ENCODE measurements at regions not wholly inside any gene's neighbourhood (a gene's known extent, or its start where the extent isn't known, plus 50 kb on each side); places are given as distances from the start of the nearest gene placed in this dataset.

GRCh38 chr17:62913991-62914570 is 52.0 kb upstream of the TANC2 start:
- no peak for DNase-seq (ENCODE audit: low spot score)
- ATAC-seq, result no peak
- intact Hi-C loops (cut with DNase I), result no loop called here

DNA sequence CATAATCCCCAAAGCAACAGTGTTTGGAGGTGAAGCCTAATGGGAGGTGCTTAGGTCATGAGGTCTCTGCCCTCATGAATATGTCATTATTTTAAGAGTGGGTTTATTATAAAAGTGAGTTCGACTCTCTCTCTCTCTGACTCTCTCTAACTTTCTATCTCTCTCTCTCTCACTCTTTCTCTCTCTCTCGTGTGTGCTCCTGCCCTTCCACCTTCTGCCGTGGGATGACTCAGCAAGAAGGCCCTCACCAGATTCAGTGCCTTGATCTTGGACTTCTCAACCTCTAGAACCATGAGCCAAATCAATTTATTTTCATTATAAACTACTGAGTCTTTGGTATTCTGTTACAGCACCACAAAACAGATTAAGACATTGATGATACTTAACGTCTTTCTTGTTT is 53.7 kb upstream of the TANC2 start:
- ATAC-seq (no peak), DNase-seq (ENCODE audit: low spot score) (no peak)
- intact Hi-C loops (cut with DNase I), result no loop called here

- intact Hi-C loops (cut with DNase I), result no loop called here
- ATAC-seq (no peak), DNase-seq (ENCODE audit: low spot score) (no peak)
Measured at GRCh38 chr17:62911114-62911513, 54.9 kb upstream of the TANC2 start.

- intact Hi-C loops (cut with DNase I), result no loop called here
- ATAC-seq, result no peak
Measured at GRCh38 chr17:62910277-62910676, 55.8 kb upstream of the TANC2 start.

DNA sequence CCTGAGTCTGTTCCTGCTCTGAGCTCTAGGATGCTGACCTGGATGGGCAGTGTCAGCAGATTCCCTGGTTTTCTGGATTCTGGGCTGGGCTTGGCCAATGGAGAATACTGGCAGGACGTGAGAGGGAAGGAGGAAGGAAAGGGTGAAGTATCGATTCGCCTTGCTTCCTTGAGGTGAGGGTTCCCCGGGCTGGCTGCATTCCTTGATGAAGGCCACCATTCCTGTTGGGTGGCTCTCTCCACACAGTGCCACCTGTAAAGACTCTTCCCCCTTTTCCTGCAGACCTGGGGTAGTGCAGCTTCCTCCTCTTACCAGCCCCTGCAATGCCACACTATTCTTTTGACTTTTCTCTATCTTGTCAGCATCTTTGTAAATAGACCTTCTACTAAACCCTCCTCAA is 58.1 kb upstream of the TANC2 start:
- no peak for DNase-seq (ENCODE audit: low spot score)
- no peak for ATAC-seq
- intact Hi-C loops (cut with DNase I), result no loop called here

More at GRCh38 chr17:62910277-62910676, 55.8 kb upstream of the TANC2 start:
- DNase-seq (ENCODE audit: low spot score), result no peak

- intact Hi-C loops (cut with DNase I), result no loop called here
- no peak for DNase-seq (ENCODE audit: low spot score)
- no peak for ATAC-seq
Measured at GRCh38 chr17:62906881-62907280, 59.2 kb upstream of the TANC2 start.

DNA sequence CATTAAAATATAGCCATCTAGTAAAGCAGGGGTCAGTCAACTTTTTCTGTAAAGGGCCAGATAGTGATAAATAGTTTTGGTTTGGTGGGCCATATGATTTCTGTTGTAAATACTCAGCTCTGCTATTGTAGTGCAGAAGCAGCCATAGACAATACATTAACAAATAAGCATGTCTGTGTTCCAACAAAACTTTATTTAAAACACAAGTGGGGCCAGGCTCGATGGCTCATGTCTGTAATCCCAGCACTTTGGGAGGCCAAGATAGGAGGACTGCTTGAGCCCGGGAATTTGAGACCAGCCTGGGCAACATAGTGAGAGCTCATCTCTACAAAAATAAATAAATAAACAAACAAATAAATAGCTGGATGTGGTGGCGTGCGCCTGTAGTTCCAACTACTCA is 60.8 kb upstream of the TANC2 start:
- DNase-seq (ENCODE audit: low spot score) (no peak), ATAC-seq (no peak)
- intact Hi-C loops (cut with DNase I), result no loop called here

GRCh38 chr17:62902531-62903220 is 63.4 kb upstream of the TANC2 start:
- DNase-seq (ENCODE audit: low spot score) (no peak), ATAC-seq (no peak)

GRCh38 chr17:62901544-62901943 is 64.5 kb upstream of the TANC2 start:
- intact Hi-C loops (cut with DNase I), result no loop called here

More at GRCh38 chr17:62902531-62903220, 63.4 kb upstream of the TANC2 start:
- intact Hi-C loops (cut with DNase I), result no loop called here

GRCh38 chr17:62900096-62900495 is 65.9 kb upstream of the TANC2 start:
- no peak for ATAC-seq
- intact Hi-C loops (cut with DNase I), result no loop called here
- no peak for DNase-seq (ENCODE audit: low spot score)

More at GRCh38 chr17:62901544-62901943, 64.5 kb upstream of the TANC2 start:
- no peak for ATAC-seq
- DNase-seq (ENCODE audit: low spot score), result no peak

DNA sequence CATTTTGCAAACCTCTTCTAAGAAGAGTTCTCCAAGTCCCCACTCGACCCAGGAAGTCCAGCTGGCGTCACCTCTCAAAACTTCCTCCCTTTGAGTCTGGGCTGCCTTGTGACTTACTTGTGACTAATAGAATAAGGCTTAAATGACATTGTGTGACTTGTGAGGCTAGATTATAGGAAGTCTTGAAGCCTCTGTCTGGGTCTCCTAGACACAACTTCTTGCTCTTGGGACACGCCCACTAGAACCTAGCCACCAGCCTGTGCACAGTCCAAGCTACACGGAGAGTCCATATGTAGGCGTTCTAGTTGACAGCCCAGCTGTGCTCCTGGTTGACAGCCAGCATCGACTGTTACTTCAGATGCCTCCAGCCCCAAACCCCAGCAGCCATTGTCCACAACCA is 66.7 kb upstream of the TANC2 start:
- intact Hi-C loops (cut with DNase I), result no loop called here
- no peak for DNase-seq (ENCODE audit: low spot score)
- ATAC-seq, result peak; percentile 46

DNA sequence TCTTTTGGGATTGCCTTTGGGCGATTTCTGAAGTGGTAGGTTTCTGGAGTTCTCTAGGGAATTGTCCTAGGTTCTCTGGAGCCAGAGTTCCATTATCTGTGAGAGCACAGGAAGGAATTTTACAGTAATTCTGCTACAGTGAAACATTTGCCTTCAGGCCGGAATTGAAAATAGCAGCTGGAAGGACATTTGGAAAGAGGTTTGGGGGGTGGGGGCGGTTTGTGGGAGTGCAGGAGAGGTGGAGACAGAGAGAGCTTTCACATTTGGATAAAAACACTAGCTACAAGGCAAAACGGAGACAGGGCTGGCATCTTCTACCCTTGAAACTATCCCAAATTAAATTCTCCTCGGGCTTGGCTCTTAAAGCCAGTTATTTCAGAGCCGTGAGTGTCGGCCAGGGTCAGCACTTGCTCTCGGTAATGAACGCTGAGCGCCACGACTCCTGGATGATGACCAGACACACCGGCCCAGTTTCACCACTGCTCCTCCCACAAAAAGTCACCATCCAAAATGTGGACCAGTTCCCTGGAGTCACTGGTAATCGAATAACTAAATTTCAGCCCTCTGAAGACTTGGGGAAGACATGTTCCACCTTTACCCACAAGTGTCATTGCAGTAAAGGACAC is 67.7 kb upstream of the TANC2 start:
- intact Hi-C loops (cut with DNase I), result no loop called here
- DNase-seq (ENCODE audit: low spot score) (no peak), ATAC-seq (peak; percentile 17)

DNA sequence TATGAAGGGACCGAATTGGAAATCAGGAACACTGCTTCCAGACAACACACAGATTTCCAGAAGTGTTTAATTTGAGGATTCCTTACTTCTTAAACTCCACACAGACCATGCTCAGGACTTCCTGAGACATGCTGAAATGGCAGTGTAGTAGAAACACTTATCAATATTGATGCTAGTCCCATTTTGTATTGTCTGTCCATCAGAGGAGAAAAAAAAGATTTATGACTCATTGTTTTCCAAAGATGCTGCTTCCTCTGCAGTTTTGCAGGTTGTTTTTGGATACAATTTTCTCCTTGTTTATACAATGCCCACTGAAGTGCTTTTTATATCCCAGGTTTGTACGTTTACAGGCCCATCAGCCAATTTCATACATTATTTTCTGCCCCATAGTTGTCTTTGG is 68.3 kb upstream of the TANC2 start:
- intact Hi-C loops (cut with DNase I), result no loop called here
- DNase-seq (ENCODE audit: low spot score) (no peak), ATAC-seq (no peak)

GRCh38 chr17:62895320-62896301 is 70.4 kb upstream of the TANC2 start:
- DNase-seq (ENCODE audit: low spot score), result no peak
- intact Hi-C loops (cut with DNase I), result no loop called here
- ATAC-seq, result peak; percentile 64

GRCh38 chr17:62892870-62893338 is 73.1 kb upstream of the TANC2 start:
- DNase-seq (ENCODE audit: low spot score) (no peak), ATAC-seq (peak; percentile 86)
- intact Hi-C loops (cut with DNase I), result no loop called here

DNA sequence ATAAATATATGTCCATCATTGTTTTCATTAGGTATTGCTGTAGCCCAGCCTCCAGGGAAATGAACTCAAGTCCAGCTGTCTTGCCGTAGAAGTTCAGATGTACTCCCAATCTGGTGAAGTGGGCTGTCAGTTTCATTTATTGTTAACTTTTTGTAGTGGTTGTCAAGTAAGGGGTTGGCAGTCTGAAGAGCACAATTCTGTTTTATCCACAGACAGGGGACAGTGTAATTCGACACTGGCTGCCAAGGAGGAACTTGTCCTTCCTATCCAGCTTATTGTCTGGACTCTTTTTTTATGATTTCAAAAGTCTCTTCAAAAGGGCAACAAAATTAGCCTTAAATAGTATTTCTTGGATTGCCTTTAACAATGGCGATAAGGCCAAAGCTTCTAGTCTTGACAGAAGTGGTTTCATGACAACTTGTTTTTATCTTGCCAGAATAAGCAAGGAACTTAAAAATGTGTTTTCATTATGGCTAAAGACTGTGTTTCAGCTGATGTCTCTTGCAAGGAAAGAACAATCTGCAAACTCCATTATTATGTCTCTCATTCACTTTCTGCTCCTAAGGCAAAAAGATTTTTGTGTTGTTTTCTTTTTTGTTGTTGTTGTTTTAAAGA is 73.9 kb upstream of the TANC2 start:
- intact Hi-C loops (cut with DNase I), result no loop called here
- no peak for ATAC-seq
- DNase-seq (ENCODE audit: low spot score), result no peak

GRCh38 chr17:62891659-62892058 is 74.4 kb upstream of the TANC2 start:
- ATAC-seq (no peak), DNase-seq (ENCODE audit: low spot score) (no peak)
- intact Hi-C loops (cut with DNase I), result no loop called here

- intact Hi-C loops (cut with DNase I), result no loop called here
- ATAC-seq (no peak), DNase-seq (ENCODE audit: low spot score) (no peak)
Measured at GRCh38 chr17:62888765-62889164, 77.3 kb upstream of the TANC2 start.

DNA sequence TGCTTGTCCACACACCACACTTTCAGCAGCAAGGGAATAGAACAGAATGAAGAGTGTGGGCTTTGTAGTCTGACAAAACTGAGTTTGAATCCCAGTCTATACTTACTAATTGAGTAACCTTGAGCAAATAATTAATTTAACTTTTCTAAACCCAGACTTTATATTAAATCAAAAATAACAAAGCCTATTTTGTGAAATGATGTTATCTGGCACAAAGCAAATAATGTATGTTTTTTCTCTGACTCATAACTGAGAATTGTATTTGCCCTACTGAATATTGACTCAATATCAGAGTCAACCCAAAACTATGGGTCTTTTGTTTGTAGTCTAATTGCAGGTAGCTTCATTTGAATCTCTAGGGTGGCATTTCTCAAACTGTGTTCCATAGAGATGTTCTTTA is 77.9 kb upstream of the TANC2 start:
- DNase-seq (ENCODE audit: low spot score) (no peak), ATAC-seq (no peak)
- intact Hi-C loops (cut with DNase I), result no loop called here
